ENCODE measurements at regions not wholly inside any gene's neighbourhood (a gene's known extent, or its start where the extent isn't known, plus 50 kb on each side); places are given as distances from the start of the nearest gene placed in this dataset.

GRCh38 chr10:123450956-123451605 lies 215.1 kb upstream of the GPR26 start:
- no peak for TF ChIP-seq CTCF (IDR thresholded peaks at IDR 0.05; ENCODE audit: low read depth, low read length, missing control alignments)
- H3K4me3 ChIP-seq (replicated peaks; ENCODE audit: low read depth, low read length), result no peak overlapping the region
- DNase-seq (ENCODE audit: extremely low read depth, low read depth), result no peak

GRCh38 chr10:123451618-123452245 lies 214.4 kb upstream of the GPR26 start:
- H3K4me3 ChIP-seq (replicated peaks; ENCODE audit: low read depth, low read length), result no peak overlapping the region
- DNase-seq (ENCODE audit: extremely low read depth, low read depth), result no peak
- no peak for TF ChIP-seq CTCF (IDR thresholded peaks at IDR 0.05; ENCODE audit: low read depth, low read length, missing control alignments)

GRCh38 chr10:123454987-123455386 lies 211.2 kb upstream of the GPR26 start:
- H3K4me3 ChIP-seq (replicated peaks; ENCODE audit: low read depth, low read length), result no peak overlapping the region
- DNase-seq (ENCODE audit: extremely low read depth, low read depth), result no peak
- TF ChIP-seq CTCF (IDR thresholded peaks at IDR 0.05; ENCODE audit: low read depth, low read length, missing control alignments), result no peak

GRCh38 chr10:123455861-123456260 lies 210.3 kb upstream of the GPR26 start:
- no peak overlapping the region for H3K4me3 ChIP-seq (replicated peaks; ENCODE audit: low read depth, low read length)
- no peak for DNase-seq (ENCODE audit: extremely low read depth, low read depth)
- TF ChIP-seq CTCF (IDR thresholded peaks at IDR 0.05; ENCODE audit: low read depth, low read length, missing control alignments), result no peak

GRCh38 chr10:123458933-123459332 lies 207.2 kb upstream of the GPR26 start:
- no peak for DNase-seq (ENCODE audit: extremely low read depth, low read depth)
- no peak for TF ChIP-seq CTCF (IDR thresholded peaks at IDR 0.05; ENCODE audit: low read depth, low read length, missing control alignments)

GRCh38 chr10:123459371-123460091 lies 206.6 kb upstream of the GPR26 start:
- H3K4me3 ChIP-seq (replicated peaks; ENCODE audit: low read depth, low read length), result no peak overlapping the region
- DNase-seq (ENCODE audit: extremely low read depth, low read depth), result no peak
- no peak for TF ChIP-seq CTCF (IDR thresholded peaks at IDR 0.05; ENCODE audit: low read depth, low read length, missing control alignments)

More at GRCh38 chr10:123458933-123459332, 207.2 kb upstream of the GPR26 start:
- H3K4me3 ChIP-seq (replicated peaks; ENCODE audit: low read depth, low read length), result no peak overlapping the region

All from HFF-Myc (cell line).